A549 (cell line): ENCODE measurements at regions not wholly inside any gene's neighbourhood (a gene's known extent, or its start where the extent isn't known, plus 50 kb on each side); places are given as distances from the start of the nearest gene placed in this dataset.

ENCODE experiments used
- CTCF ChIP-seq: fragments of >200 bp; sonication (Bioruptor Twin); formaldehyde crosslinking; IDR thresholded peaks from 3 replicates; pipeline ENCODE4 v1.5.1; 2016
- EP300 ChIP-seq, 2 experiments: fragments of >200 bp; sonication (Bioruptor Twin); formaldehyde crosslinking; IDR thresholded peaks; 2 replicates in 1 of 2; 3 replicates in 1 of 2; pipeline ENCODE4 v1.6.1; 2016 to 2017
- KDM1A ChIP-seq: fragments of 200-600 bp; sonication (generic); IDR thresholded peaks from 2 replicates; pipeline ENCODE4 v1.6.1; 2016; ENCODE audit warnings: low read depth, mild to moderate bottlenecking
- NPAS2 ChIP-seq: fragments of 250-450 bp; sonication (Bioruptor Pico); IDR thresholded peaks from 2 replicates; pipeline ENCODE4 v1.8.0; 2022; ENCODE audit warnings: mild to moderate bottlenecking, moderate library complexity, borderline replicate concordance
- TF ChIP-seq, protein P1 (sequence below): fragments of 150-350 bp; IDR thresholded peaks from 2 replicates; pipeline ENCODE4 v1.6.1; 2014; ENCODE audit warnings: low read depth, mild to moderate bottlenecking, low read length

- TF ChIP-seq CTCF (no peak), EP300 (IDR thresholded peaks at IDR 0.05) (no peak), NPAS2 (CRISPR knock-in tag) (no peak), KDM1A (no peak)
- TF ChIP-seq, protein P1, sequence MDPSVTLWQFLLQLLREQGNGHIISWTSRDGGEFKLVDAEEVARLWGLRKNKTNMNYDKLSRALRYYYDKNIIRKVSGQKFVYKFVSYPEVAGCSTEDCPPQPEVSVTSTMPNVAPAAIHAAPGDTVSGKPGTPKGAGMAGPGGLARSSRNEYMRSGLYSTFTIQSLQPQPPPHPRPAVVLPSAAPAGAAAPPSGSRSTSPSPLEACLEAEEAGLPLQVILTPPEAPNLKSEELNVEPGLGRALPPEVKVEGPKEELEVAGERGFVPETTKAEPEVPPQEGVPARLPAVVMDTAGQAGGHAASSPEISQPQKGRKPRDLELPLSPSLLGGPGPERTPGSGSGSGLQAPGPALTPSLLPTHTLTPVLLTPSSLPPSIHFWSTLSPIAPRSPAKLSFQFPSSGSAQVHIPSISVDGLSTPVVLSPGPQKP: no peak
Observed at GRCh38 chr2:151033271-151034248, 228.1 kb downstream of the RBM43 start.
